C4-2B (cell line): ENCODE measurements at regions not wholly inside any gene's neighbourhood (a gene's known extent, or its start where the extent isn't known, plus 50 kb on each side); places are given as distances from the start of the nearest gene placed in this dataset.

Experiments
- H3K27ac ChIP-seq: fragments of 450-650 bp; 2 replicates; pipeline ENCODE4 v1.5.1; 2017
- ZFX ChIP-seq: fragments of 450-650 bp; IDR thresholded peaks from 2 replicates; pipeline ENCODE4 v1.6.1; 2017
- TF ChIP-seq, protein P1 (sequence below): fragments of 450-650 bp; conservative IDR thresholded peaks from 2 replicates; pipeline ENCODE4 v1.5.1; 2017; ENCODE audit warnings: mild to moderate bottlenecking

DNA sequence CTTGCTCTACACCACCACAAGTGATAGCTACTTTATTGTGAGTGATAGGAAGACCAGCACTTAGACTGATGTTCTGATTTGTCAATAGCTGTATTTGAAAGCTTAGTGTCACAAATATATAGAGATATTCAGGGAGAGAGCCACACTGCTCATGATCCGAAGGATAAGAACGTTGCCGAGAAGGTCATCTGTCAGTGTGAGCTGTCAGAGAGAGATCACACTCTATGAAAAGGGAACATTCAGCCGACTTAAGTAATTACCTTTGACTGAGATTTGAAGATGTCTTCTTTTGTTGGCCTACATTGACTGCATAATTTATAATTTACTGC lies 322.6 kb downstream of the TFEC start:
- TF ChIP-seq, protein P1, sequence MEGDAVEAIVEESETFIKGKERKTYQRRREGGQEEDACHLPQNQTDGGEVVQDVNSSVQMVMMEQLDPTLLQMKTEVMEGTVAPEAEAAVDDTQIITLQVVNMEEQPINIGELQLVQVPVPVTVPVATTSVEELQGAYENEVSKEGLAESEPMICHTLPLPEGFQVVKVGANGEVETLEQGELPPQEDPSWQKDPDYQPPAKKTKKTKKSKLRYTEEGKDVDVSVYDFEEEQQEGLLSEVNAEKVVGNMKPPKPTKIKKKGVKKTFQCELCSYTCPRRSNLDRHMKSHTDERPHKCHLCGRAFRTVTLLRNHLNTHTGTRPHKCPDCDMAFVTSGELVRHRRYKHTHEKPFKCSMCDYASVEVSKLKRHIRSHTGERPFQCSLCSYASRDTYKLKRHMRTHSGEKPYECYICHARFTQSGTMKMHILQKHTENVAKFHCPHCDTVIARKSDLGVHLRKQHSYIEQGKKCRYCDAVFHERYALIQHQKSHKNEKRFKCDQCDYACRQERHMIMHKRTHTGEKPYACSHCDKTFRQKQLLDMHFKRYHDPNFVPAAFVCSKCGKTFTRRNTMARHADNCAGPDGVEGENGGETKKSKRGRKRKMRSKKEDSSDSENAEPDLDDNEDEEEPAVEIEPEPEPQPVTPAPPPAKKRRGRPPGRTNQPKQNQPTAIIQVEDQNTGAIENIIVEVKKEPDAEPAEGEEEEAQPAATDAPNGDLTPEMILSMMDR, result no peak
- TF ChIP-seq ZFX, result no peak

DNA sequence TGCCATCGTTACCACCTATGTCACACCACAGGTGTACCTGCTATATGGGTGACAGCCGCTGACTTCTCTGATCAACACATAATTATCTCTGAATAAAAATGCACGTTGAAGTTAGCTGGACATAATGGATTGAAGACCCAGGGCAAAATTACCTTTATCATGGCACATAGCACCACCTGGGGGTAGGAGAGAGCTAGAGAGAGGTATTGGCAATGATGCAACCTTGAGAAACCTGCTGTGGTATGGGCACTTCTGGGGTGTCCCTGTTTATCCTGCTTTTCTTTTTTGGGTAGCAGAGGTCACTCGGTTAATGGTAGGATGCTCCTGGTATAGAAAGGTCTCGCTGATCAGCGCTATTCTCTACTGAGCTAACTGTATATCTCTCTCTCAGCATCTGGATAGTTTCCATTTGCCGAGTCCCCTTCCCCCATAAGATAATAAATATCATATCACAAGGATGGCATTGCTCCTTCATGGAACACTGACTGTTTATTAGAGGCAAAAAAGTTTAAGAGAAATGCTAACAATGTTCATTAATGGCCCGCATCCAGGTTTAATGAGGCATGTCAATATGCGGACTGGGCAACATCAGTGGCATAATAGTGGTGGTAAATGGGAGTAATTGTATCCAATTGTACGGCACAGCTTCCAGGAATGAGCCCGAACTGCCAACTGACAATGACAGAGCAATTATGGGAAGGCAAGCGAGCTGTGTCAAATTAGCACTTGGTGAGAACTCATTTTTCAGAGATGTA lies 323.1 kb downstream of the TFEC start:
- no peak for TF ChIP-seq ZFX
- TF ChIP-seq, protein P1, result peak; percentile 65
- no peak overlapping the region for H3K27ac ChIP-seq

More for the DNA sequence above, 322.6 kb downstream of the TFEC start:
- no peak overlapping the region for H3K27ac ChIP-seq

GRCh38 chr7:115704884-115705283 lies 325.7 kb downstream of the TFEC start:
- TF ChIP-seq, protein P1, result no peak
- no peak for TF ChIP-seq ZFX
- H3K27ac ChIP-seq, result no peak overlapping the region

DNA sequence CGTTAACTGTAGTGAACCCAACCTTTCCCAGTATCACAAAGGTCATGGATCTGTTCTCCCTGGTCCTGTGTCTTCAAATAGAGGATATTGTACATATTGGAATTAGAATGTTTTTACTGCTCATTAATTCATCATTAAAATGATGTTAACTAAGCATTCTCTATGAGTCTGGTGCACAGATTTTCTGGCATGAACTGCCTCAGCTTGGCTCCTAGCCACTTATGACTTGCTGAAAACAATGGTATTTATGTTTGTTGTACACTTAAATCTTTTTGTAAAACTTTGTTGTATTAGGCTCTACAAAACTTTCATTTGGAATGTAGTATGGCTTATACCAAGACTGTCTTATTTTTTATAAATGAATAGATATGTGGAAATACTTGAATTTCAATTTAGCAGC lies 329.4 kb downstream of the TFEC start:
- TF ChIP-seq, protein P1, result no peak
- no peak for TF ChIP-seq ZFX
- no peak overlapping the region for H3K27ac ChIP-seq

DNA sequence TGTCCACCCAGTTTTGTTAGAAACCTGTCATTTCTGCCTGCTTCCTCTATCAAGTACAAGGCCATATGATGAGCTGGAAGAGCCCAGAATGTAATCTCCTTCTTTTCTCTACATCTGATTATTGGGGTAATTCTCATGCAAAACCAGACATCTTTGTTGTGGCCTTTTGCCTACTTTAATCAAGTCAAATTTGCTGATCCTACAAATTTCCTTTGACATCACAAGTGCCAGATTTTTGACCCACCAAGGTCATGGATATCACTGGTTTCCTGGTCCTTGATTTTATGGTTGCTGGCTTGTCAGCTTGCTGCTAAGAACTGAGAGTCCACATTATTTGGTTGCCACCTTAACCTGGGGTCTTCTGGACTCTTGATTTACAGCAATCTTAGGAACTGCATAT lies 336.1 kb downstream of the TFEC start:
- no peak for TF ChIP-seq ZFX
- TF ChIP-seq, protein P1, result no peak
- H3K27ac ChIP-seq, result no peak overlapping the region

GRCh38 chr7:115693779-115694178 lies 336.8 kb downstream of the TFEC start:
- TF ChIP-seq ZFX, result no peak
- TF ChIP-seq, protein P1, result no peak
- no peak overlapping the region for H3K27ac ChIP-seq

- TF ChIP-seq ZFX, result no peak
- TF ChIP-seq, protein P1, result no peak
- H3K27ac ChIP-seq, result no peak overlapping the region
These were observed 340.6 kb downstream of the TFEC start for GRCh38 chr7:115689941-115690340.
